Endothelial cell of umbilical vein (primary cell): ENCODE measurements at regions not wholly inside any gene's neighbourhood (a gene's known extent, or its start where the extent isn't known, plus 50 kb on each side); places are given as distances from the start of the nearest gene placed in this dataset.

Experiments used
- BruUV-seq: library from RNA; stranded (reverse); fragments of 400-500 nt; replicated peaks from 2 replicates; lab custom pipeline; 2021; lab: Mats Ljungman, UMichigan
- CTCF ChIA-PET: fragments of 300-600, 350-600 bp; sonication (Branson Sonifier 250); formaldehyde crosslinking; loops from one replicate; lab custom pipeline; 2021; ENCODE audit warnings: antibody characterized with exemption, inconsistent platforms; lab: Charles Lee
- POLR2A ChIA-PET: fragments of 300-600, 350-600 bp; sonication (Branson Sonifier 250); formaldehyde crosslinking; loops from one replicate; lab custom pipeline; 2021; ENCODE audit warnings: antibody characterized with exemption, inconsistent platforms; lab: Charles Lee
- DNase-seq: peaks from one replicate; pipeline ENCODE4 v3.0.0-alpha.2; 2011; ENCODE audit warnings: low read depth, low spot score
- FAIRE-seq: peaks from 2 replicates; lab custom pipeline; 2011; peaks lifted over from hg19 to GRCh38; lab: Jason Lieb, UNC
- H2AFZ ChIP-seq: 2 replicates; pipeline ENCODE4 v1.6.0; 2012; ENCODE audit warnings: low read depth, low read length, control low read depth, inconsistent platforms
- H3K27ac ChIP-seq: 2 replicates; pipeline ENCODE4 v1.5.1; 2011; ENCODE audit warnings: low read depth, mild to moderate bottlenecking, control low read depth, low read length, moderate library complexity; ENCODE audit not compliant: insufficient read depth
- H3K27me3 ChIP-seq, 2 experiments: 2 replicates each; pipeline versions ENCODE4 v1.6.0 to v1.6.1; 2011; ENCODE audit warnings: low read length in 2 of 2, mixed read lengths in 1 of 2; ENCODE audit not compliant: control insufficient read depth in 2 of 2, insufficient read depth in 2 of 2
- H3K36me3 ChIP-seq, 2 experiments: 2 replicates in 1 of 2; 3 replicates in 1 of 2; pipeline ENCODE4 v1.5.1; 2011; ENCODE audit warnings: low read length in 2 of 2, mild to moderate bottlenecking in 1 of 2, moderate library complexity in 1 of 2; ENCODE audit not compliant: control insufficient read depth in 2 of 2, insufficient read depth in 2 of 2; ENCODE audit errors: extremely low read depth in 1 of 2
- H3K4me1 ChIP-seq: 3 replicates; pipeline ENCODE4 v1.5.1; 2011; ENCODE audit warnings: mild to moderate bottlenecking, low read length; ENCODE audit not compliant: control insufficient read depth, insufficient read depth; ENCODE audit errors: extremely low read depth
- H3K4me2 ChIP-seq: 2 replicates; pipeline ENCODE4 v1.6.1; 2011; ENCODE audit warnings: low read length, control low read depth, mixed read lengths; ENCODE audit not compliant: insufficient read depth
- H3K4me3 ChIP-seq, 3 experiments: fragments of 200-600 bp in 1 of 3; sonication (generic), shearing (Covaris generic) in 1 of 3; replicated peaks in 1 of 3; 2 replicates each; pipeline ENCODE4 v1.5.1; 2011 to 2016; ENCODE audit warnings: control low read depth in 3 of 3, low read length in 3 of 3, mild to moderate bottlenecking in 2 of 3, inconsistent platforms in 1 of 3, low read depth in 1 of 3, moderate library complexity in 1 of 3; ENCODE audit not compliant: insufficient read depth in 1 of 3
- H3K79me2 ChIP-seq: 2 replicates; pipeline ENCODE4 v1.6.0; 2012; ENCODE audit warnings: low read length, inconsistent platforms; ENCODE audit not compliant: control insufficient read depth, insufficient read depth
- H3K9ac ChIP-seq: replicated peaks from 2 replicates; pipeline ENCODE3; 2011; ENCODE audit warnings: low read length, control low read depth; ENCODE audit not compliant: insufficient read depth; ENCODE audit errors: extremely low read depth
- H3K9me1 ChIP-seq: replicated peaks from 3 replicates; pipeline ENCODE4 v1.6.0; 2011; ENCODE audit warnings: mild to moderate bottlenecking, low read length; ENCODE audit not compliant: control insufficient read depth, insufficient read depth; ENCODE audit errors: extremely low read depth
- H3K9me3 ChIP-seq: replicated peaks from 2 replicates; pipeline ENCODE4 v1.5.1; 2012; ENCODE audit warnings: low read length, inconsistent platforms; ENCODE audit not compliant: control insufficient read depth, insufficient read depth
- H4K20me1 ChIP-seq: replicated peaks from 2 replicates; pipeline ENCODE3; 2011; ENCODE audit warnings: mild to moderate bottlenecking, low read length; ENCODE audit not compliant: control insufficient read depth, insufficient read depth; ENCODE audit errors: extremely low read depth
- EZH2 ChIP-seq: IDR thresholded peaks from 2 replicates; pipeline ENCODE4 v1.6.1; 2012; ENCODE audit warnings: borderline replicate concordance, low read depth, mild to moderate bottlenecking, moderate library complexity, low read length, inconsistent platforms; ENCODE audit not compliant: severe bottlenecking
- FOS ChIP-seq: IDR thresholded peaks from 2 replicates; pipeline ENCODE4 v1.6.1; 2011; ENCODE audit warnings: mild to moderate bottlenecking, low read length, moderate library complexity, borderline replicate concordance; ENCODE audit not compliant: insufficient read depth
- GATA2 ChIP-seq: IDR thresholded peaks from 2 replicates; pipeline ENCODE4 v1.7.0; 2011; ENCODE audit warnings: low read depth, mild to moderate bottlenecking, moderate library complexity, mixed read lengths, low read length; ENCODE audit not compliant: insufficient read length, insufficient read depth
- JUN ChIP-seq: IDR thresholded peaks from 2 replicates; pipeline ENCODE4 v1.6.1; 2011; ENCODE audit warnings: borderline replicate concordance, low read depth; ENCODE audit not compliant: insufficient read length, insufficient read depth
- MYC ChIP-seq: IDR thresholded peaks from one replicate; pipeline ENCODE4 v1.6.1; 2011; ENCODE audit warnings: mild to moderate bottlenecking, low read depth, low read length
- POLR2A ChIP-seq: IDR thresholded peaks from 2 replicates; pipeline ENCODE4 v1.6.1; 2012; ENCODE audit warnings: low read depth, mild to moderate bottlenecking, control low read depth, low read length
- POLR2AphosphoS5 ChIP-seq: IDR thresholded peaks from 2 replicates; pipeline ENCODE4 v1.6.1; 2012; ENCODE audit warnings: low read depth, mild to moderate bottlenecking, control low read depth, low read length, moderate library complexity; ENCODE audit not compliant: insufficient read depth
- dilution Hi-C: fragments of 300-500 bp; cut with MboI; formaldehyde crosslinking; loops from one replicate; pipeline ENCODE4 v1.15.0; 2019; ENCODE audit warnings: low sequenced_read_pairs; ENCODE audit not compliant: extremely low pct_ligation_motif_present
- intact Hi-C: fragments of 100-400 bp; cut with micrococcal nuclease; formaldehyde crosslinking; loops from one replicate; pipeline ENCODE4 v1.10.0; 2022
- TF ChIP-seq, protein P1 (sequence below): IDR thresholded peaks from 2 replicates; pipeline ENCODE4 v1.6.1; 2011; ENCODE audit not compliant: insufficient read depth, insufficient read length
- TF ChIP-seq, protein P2 (sequence below), 2 donors: IDR thresholded peaks; 1 replicate in 1 of 2; 2 replicates in 1 of 2; pipeline ENCODE4 v1.5.1; 2011; ENCODE audit warnings: low read length in 2 of 2, mild to moderate bottlenecking in 2 of 2, moderate library complexity in 2 of 2, control low read depth in 1 of 2, inconsistent platforms in 1 of 2, low read depth in 1 of 2; ENCODE audit not compliant: insufficient read depth in 1 of 2; ENCODE audit errors: extremely low read depth in 1 of 2

DNA sequence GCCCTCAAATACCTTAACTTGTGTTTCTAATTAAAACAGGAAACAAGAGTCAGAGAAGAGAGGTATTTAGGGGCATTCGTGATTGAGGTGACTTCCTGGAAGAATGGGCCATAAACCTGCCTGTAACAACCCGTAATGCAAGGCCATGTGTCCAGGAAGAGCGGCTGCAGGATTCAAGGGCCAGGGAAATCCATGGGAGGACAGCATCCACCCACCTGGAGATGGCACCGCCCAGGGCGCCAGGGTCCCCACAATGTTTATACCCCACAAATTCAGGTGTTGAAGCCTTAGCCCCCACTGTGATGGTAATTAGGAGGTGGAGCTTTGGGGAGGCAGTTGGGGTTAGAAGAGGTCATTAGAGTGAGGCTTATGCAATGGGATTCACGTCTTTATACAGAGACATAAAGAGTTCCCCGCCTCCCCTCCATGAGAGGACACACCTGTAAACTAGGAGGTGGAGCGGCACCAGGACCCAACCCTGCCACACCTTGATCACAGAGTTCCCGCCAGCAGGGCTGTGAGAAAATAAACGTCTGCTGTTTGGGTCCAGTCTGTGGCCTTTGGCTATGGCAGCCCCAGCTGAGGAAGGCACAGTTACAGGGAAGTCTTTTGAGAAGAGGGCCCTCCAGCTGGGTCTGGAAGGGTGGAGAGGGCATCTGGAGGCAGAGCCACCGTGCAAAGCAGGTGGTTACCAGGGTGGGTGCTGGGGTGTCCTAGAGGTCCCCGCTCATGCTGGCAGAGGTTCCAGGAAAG, 1394.3 kb downstream of the TBC1D22A start:
- Histone ChIP-seq H3K36me3 (no peaks in the 10 kb centered on the region), H2AFZ (no peak overlapping the region), H3K9me3 (no peaks in the 10 kb centered on the region), H3K79me2 (no peaks in the 10 kb centered on the region), H4K20me1 (no peaks in the 10 kb centered on the region), H3K9me1 (no peaks in the 10 kb centered on the region), H3K27me3 (no peaks in the 10 kb centered on the region), H3K27ac (no peak overlapping the region), H3K9ac (no peak overlapping the region), H3K4me3 (no peak overlapping the region), H3K4me2 (no peak overlapping the region), H3K4me1 (no peaks in the 10 kb centered on the region)
- FAIRE-seq (no peak), DNase-seq (no peak)
- TF ChIP-seq POLR2A, result no peak
- BruUV-seq, result no TSS peak
- ChIA-PET CTCF (no interaction called here), POLR2A (no interaction called here)
- dilution Hi-C loops, result no loop called here
- intact Hi-C loops, result no loop called here

DNA sequence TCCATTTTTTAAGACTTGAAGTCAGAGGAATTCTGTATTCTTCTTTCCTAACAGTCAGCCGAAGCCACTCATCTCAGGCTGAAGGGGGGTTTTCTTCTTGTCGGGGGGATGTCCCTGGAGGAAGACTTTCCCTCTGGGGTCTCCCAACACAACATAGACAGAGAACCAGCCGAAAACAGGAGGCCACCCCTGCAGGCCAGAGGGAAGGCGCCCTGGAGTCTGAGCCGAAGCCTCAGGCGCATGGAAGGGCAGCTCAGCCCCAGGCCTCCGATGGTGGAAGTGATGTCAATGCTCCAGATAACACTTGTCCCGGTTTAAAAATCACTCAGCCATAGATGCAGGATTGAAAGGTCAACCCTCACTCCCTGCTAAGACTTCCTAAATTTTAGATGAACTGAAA, 1393.0 kb downstream of the TBC1D22A start:
- H2AFZ ChIP-seq, result no peak overlapping the region
- H3K27me3 ChIP-seq, result no peaks in the 10 kb centered on the region
- H3K79me2 ChIP-seq, result no peaks in the 10 kb centered on the region
- H3K27ac ChIP-seq, result no peak overlapping the region
- no peak for FAIRE-seq
- no peak overlapping the region for H3K9ac ChIP-seq
- H3K4me1 ChIP-seq, result no peaks in the 10 kb centered on the region
- no peak overlapping the region for H3K4me3 ChIP-seq
- no TSS peak for BruUV-seq
- intact Hi-C loops, result no loop called here
- no peaks in the 10 kb centered on the region for H3K9me1 ChIP-seq
- dilution Hi-C loops, result no loop called here
- TF ChIP-seq JUN, result no peak
- no peak for TF ChIP-seq EZH2
- no peak for TF ChIP-seq MYC
- no peak for TF ChIP-seq POLR2A
- TF ChIP-seq FOS, result no peak
- TF ChIP-seq POLR2AphosphoS5, result no peak
- TF ChIP-seq, protein P1, sequence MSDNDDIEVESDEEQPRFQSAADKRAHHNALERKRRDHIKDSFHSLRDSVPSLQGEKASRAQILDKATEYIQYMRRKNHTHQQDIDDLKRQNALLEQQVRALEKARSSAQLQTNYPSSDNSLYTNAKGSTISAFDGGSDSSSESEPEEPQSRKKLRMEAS, result no peak
- TF ChIP-seq, protein P2, sequence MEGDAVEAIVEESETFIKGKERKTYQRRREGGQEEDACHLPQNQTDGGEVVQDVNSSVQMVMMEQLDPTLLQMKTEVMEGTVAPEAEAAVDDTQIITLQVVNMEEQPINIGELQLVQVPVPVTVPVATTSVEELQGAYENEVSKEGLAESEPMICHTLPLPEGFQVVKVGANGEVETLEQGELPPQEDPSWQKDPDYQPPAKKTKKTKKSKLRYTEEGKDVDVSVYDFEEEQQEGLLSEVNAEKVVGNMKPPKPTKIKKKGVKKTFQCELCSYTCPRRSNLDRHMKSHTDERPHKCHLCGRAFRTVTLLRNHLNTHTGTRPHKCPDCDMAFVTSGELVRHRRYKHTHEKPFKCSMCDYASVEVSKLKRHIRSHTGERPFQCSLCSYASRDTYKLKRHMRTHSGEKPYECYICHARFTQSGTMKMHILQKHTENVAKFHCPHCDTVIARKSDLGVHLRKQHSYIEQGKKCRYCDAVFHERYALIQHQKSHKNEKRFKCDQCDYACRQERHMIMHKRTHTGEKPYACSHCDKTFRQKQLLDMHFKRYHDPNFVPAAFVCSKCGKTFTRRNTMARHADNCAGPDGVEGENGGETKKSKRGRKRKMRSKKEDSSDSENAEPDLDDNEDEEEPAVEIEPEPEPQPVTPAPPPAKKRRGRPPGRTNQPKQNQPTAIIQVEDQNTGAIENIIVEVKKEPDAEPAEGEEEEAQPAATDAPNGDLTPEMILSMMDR (IDR thresholded peaks at IDR 0.05; ENCODE audit: extremely low read depth in 1 of 2, insufficient read depth in 1 of 2, low read depth in 1 of 2, low read length in 2 of 2), result no peak
- TF ChIP-seq GATA2, result no peak
- POLR2A ChIA-PET, result no interaction called here
- H3K9me3 ChIP-seq, result peaks cover 3% of the 10 kb centered on the region
- H3K4me2 ChIP-seq, result no peak overlapping the region
- CTCF ChIA-PET, result no interaction called here
- H3K36me3 ChIP-seq, result no peaks in the 10 kb centered on the region
- no peaks in the 10 kb centered on the region for H4K20me1 ChIP-seq
- no peak for DNase-seq
